IMR-90 (cell line): ENCODE measurements at regions not wholly inside any gene's neighbourhood (a gene's known extent, or its start where the extent isn't known, plus 50 kb on each side); places are given as distances from the start of the nearest gene placed in this dataset.

ENCODE experiments used
- ATAC-seq: fragments of 200-7000 bp; cut with Tn5 transposase; 2 replicates; pipeline ENCODE4 v1.9.1; 2020; ENCODE audit warnings: low read depth, mild to moderate bottlenecking, moderate library complexity
- BruUV-seq: library from RNA; stranded (reverse); fragments of 400-500 nt; replicated peaks from 2 replicates; lab custom pipeline; 2021; lab: Mats Ljungman, UMichigan
- CTCF ChIA-PET: fragments of 300-600 bp; formaldehyde crosslinking; extraction: SDS; loops from one replicate; lab custom pipeline; 2021; ENCODE audit warnings: antibody characterized with exemption; lab: Yijun Ruan, JAX
- POLR2A ChIA-PET: fragments of 300-600 bp; sonication (Branson Sonifier 250); formaldehyde crosslinking; loops from one replicate; lab custom pipeline; 2022; ENCODE audit warnings: antibody characterized with exemption; ENCODE audit not compliant: unreplicated experiment; lab: Charles Lee
- DNase-seq: peaks from one replicate; pipeline ENCODE4 v3.0.0; 2013
- H2AFZ ChIP-seq: replicated peaks from 2 replicates; pipeline ENCODE3; 2013; ENCODE audit warnings: low read length, mild to moderate bottlenecking; ENCODE audit not compliant: poor library complexity
- H2AK5ac ChIP-seq: 2 replicates; pipeline ENCODE4 v1.6.1; 2013; ENCODE audit warnings: low read depth, low read length, inconsistent platforms
- H2AK9ac ChIP-seq: replicated peaks from 2 replicates; pipeline ENCODE3; 2013; ENCODE audit warnings: mild to moderate bottlenecking, low read depth, low read length, moderate library complexity; ENCODE audit not compliant: poor library complexity
- H2BK120ac ChIP-seq: 2 replicates; pipeline ENCODE4 v1.6.1; 2013; ENCODE audit warnings: low read depth, low read length, inconsistent platforms
- H2BK15ac ChIP-seq: 3 replicates; pipeline ENCODE4 v1.6.1; 2013; ENCODE audit warnings: low read depth, low read length, inconsistent platforms
- H2BK20ac ChIP-seq: 2 replicates; pipeline ENCODE4 v1.6.1; 2013; ENCODE audit warnings: low read depth, mild to moderate bottlenecking, inconsistent platforms, low read length, moderate library complexity
- H2BK5ac ChIP-seq: 2 replicates; pipeline ENCODE4 v1.6.1; 2013; ENCODE audit warnings: mild to moderate bottlenecking, low read depth, low read length, inconsistent platforms; ENCODE audit not compliant: poor library complexity, severe bottlenecking
- H3K14ac ChIP-seq: replicated peaks from 2 replicates; pipeline ENCODE4 v1.6.1; 2013; ENCODE audit warnings: low read depth, low read length, inconsistent platforms
- H3K18ac ChIP-seq: 2 replicates; pipeline ENCODE4 v1.6.1; 2013; ENCODE audit warnings: low read depth, low read length, control low read depth
- H3K23ac ChIP-seq: 2 replicates; pipeline ENCODE4 v1.6.1; 2013; ENCODE audit warnings: low read depth, low read length, inconsistent platforms
- H3K27ac ChIP-seq: 2 replicates; pipeline ENCODE4 v1.5.1; 2013; ENCODE audit warnings: mild to moderate bottlenecking, control low read depth, low read length; ENCODE audit not compliant: insufficient read depth
- H3K27me3 ChIP-seq: 2 replicates; pipeline ENCODE4 v1.6.1; 2013; ENCODE audit warnings: low read length; ENCODE audit not compliant: control insufficient read depth, insufficient read depth
- H3K36me3 ChIP-seq: 2 replicates; pipeline ENCODE4 v1.6.1; 2013; ENCODE audit warnings: low read length, mixed read lengths; ENCODE audit not compliant: control insufficient read depth, insufficient read depth
- H3K4ac ChIP-seq: 2 replicates; pipeline ENCODE4 v1.6.1; 2013; ENCODE audit warnings: low read depth, low read length, inconsistent platforms
- H3K4me1 ChIP-seq: 2 replicates; pipeline ENCODE4 v1.6.1; 2013; ENCODE audit warnings: low read length, mixed read lengths; ENCODE audit not compliant: control insufficient read depth, insufficient read depth
- H3K4me2 ChIP-seq: 2 replicates; pipeline ENCODE4 v1.6.1; 2013; ENCODE audit warnings: low read depth, mild to moderate bottlenecking, control low read depth, low read length, moderate library complexity
- H3K4me3 ChIP-seq: 2 replicates; pipeline ENCODE4 v1.5.1; 2013; ENCODE audit warnings: low read depth, mild to moderate bottlenecking, control low read depth, low read length, moderate library complexity; ENCODE audit not compliant: insufficient read depth
- H3K56ac ChIP-seq: 2 replicates; pipeline ENCODE4 v1.6.1; 2013; ENCODE audit warnings: low read length, inconsistent platforms; ENCODE audit not compliant: insufficient read depth; ENCODE audit errors: extremely low read depth
- H3K79me1 ChIP-seq, 2 experiments: 2 replicates each; pipeline ENCODE4 v1.6.1; 2013; ENCODE audit warnings: low read length in 2 of 2, inconsistent platforms in 1 of 2, low read depth in 1 of 2
- H3K9ac ChIP-seq: 2 replicates; pipeline ENCODE4 v1.6.1; 2013; ENCODE audit warnings: low read depth, low read length, control low read depth
- H3K9me1 ChIP-seq: 2 replicates; pipeline ENCODE4 v1.6.1; 2013; ENCODE audit warnings: low read length, inconsistent platforms; ENCODE audit not compliant: insufficient read depth
- H3K9me3 ChIP-seq: 2 replicates; pipeline ENCODE4 v1.6.1; 2013; ENCODE audit warnings: low read length; ENCODE audit not compliant: control insufficient read depth, insufficient read depth
- H4K20me1 ChIP-seq: 2 replicates; pipeline ENCODE4 v1.6.1; 2013; ENCODE audit warnings: low read length, inconsistent platforms; ENCODE audit not compliant: insufficient read depth
- H4K5ac ChIP-seq: 2 replicates; pipeline ENCODE4 v1.6.1; 2013; ENCODE audit warnings: mild to moderate bottlenecking, low read depth, low read length, control low read depth
- H4K8ac ChIP-seq, 2 experiments: 2 replicates each; pipeline ENCODE4 v1.6.1; 2013; ENCODE audit warnings: low read depth in 2 of 2, low read length in 2 of 2, control low read depth in 1 of 2, inconsistent platforms in 1 of 2
- H4K91ac ChIP-seq: 2 replicates; pipeline ENCODE4 v1.6.1; 2013; ENCODE audit warnings: low read depth, low read length, inconsistent platforms; ENCODE audit not compliant: insufficient read depth
- BHLHE40 ChIP-seq: fragments of 150-350 bp; IDR thresholded peaks from 2 replicates; pipeline ENCODE4 v1.6.1; 2016; ENCODE audit warnings: mild to moderate bottlenecking, low read depth, low read length
- CEBPB ChIP-seq: IDR thresholded peaks from 2 replicates; pipeline ENCODE4 v1.6.1; 2012; ENCODE audit warnings: low read depth, low read length, improper control_type of control experiment
- CHD1 ChIP-seq: IDR thresholded peaks from 2 replicates; pipeline ENCODE4 v1.6.1; 2012; ENCODE audit warnings: low read depth, low read length, improper control_type of control experiment
- CTCF ChIP-seq: conservative IDR thresholded peaks from 2 replicates; pipeline ENCODE4 v1.5.1; 2012; ENCODE audit warnings: mild to moderate bottlenecking, low read depth, low read length, improper control_type of control experiment
- ELK1 ChIP-seq: fragments of 150-350 bp; IDR thresholded peaks from 2 replicates; pipeline ENCODE4 v1.6.1; 2016; ENCODE audit warnings: low read depth, mild to moderate bottlenecking, low read length, moderate library complexity, borderline replicate concordance
- FOS ChIP-seq: fragments of 150-350 bp; IDR thresholded peaks from 2 replicates; pipeline ENCODE4 v1.6.1; 2016; ENCODE audit warnings: low read depth, low read length
- MAFK ChIP-seq: IDR thresholded peaks from 2 replicates; pipeline ENCODE4 v1.6.1; 2012; ENCODE audit warnings: low read depth, low read length, improper control_type of control experiment
- MAZ ChIP-seq: IDR thresholded peaks from 2 replicates; pipeline ENCODE4 v1.6.1; 2012; ENCODE audit warnings: low read depth, mild to moderate bottlenecking, low read length, improper control_type of control experiment, moderate library complexity, borderline replicate concordance
- MXI1 ChIP-seq: IDR thresholded peaks from 2 replicates; pipeline ENCODE4 v1.6.1; 2012; ENCODE audit warnings: low read depth, mild to moderate bottlenecking, low read length, moderate library complexity, borderline replicate concordance
- NFE2L2 ChIP-seq: fragments of 150-350 bp; IDR thresholded peaks from 2 replicates; pipeline ENCODE4 v1.6.1; 2016; ENCODE audit warnings: low read depth, mild to moderate bottlenecking, low read length
- POLR2A ChIP-seq: IDR thresholded peaks from 2 replicates; pipeline ENCODE4 v1.6.1; 2012; ENCODE audit warnings: mild to moderate bottlenecking, low read depth, low read length
- RAD21 ChIP-seq: IDR thresholded peaks from 2 replicates; pipeline ENCODE4 v1.6.1; 2012; ENCODE audit warnings: low read length, improper control_type of control experiment
- RCOR1 ChIP-seq: IDR thresholded peaks from 2 replicates; pipeline ENCODE4 v1.6.1; 2012; ENCODE audit warnings: mild to moderate bottlenecking, low read length, improper control_type of control experiment; ENCODE audit not compliant: insufficient replicate concordance
- RFX5 ChIP-seq: IDR thresholded peaks from 2 replicates; pipeline ENCODE4 v1.8.0; 2012; ENCODE audit warnings: low read depth, mild to moderate bottlenecking, low read length, moderate library complexity
- SMC3 ChIP-seq: fragments of 150-350 bp; IDR thresholded peaks from 2 replicates; pipeline ENCODE4 v1.6.1; 2016; ENCODE audit warnings: low read depth, mild to moderate bottlenecking, antibody characterized with exemption, low read length, moderate library complexity
- USF2 ChIP-seq: fragments of 150-350 bp; IDR thresholded peaks from 2 replicates; pipeline ENCODE4 v1.6.1; 2017; ENCODE audit warnings: mild to moderate bottlenecking, antibody characterized with exemption, low read length, low read depth
- WGBS, 2 experiments: methylation state at CpG; one replicate each; pipeline versions ENCODE4 v1.1.5 to v1.1.7; 2013; ENCODE audit warnings: missing lambda C conversion rate in 2 of 2; ENCODE audit not compliant: insufficient read length in 1 of 2; ENCODE audit errors: extremely low coverage in 2 of 2; 5-methylcytosine and 5-hydroxymethylcytosine counted together
- dilution Hi-C: fragments of 300-500 bp; cut with HindIII; formaldehyde crosslinking; loops from one replicate; pipeline ENCODE4 v1.14.3; 2018; ENCODE audit warnings: low sequenced_read_pairs; ENCODE audit not compliant: unreplicated experiment
- in situ Hi-C: fragments of 300-500 bp; cut with MboI; formaldehyde crosslinking; loops from 3 replicates; pipeline ENCODE4 v1.14.3; 2019; ENCODE audit warnings: low sequenced_read_pairs, inconsistent platforms, mixed read lengths
- intact Hi-C: fragments of 100-400 bp; cut with micrococcal nuclease; formaldehyde crosslinking; loops from 2 replicates; pipeline ENCODE4 v1.10.0; 2022

DNA sequence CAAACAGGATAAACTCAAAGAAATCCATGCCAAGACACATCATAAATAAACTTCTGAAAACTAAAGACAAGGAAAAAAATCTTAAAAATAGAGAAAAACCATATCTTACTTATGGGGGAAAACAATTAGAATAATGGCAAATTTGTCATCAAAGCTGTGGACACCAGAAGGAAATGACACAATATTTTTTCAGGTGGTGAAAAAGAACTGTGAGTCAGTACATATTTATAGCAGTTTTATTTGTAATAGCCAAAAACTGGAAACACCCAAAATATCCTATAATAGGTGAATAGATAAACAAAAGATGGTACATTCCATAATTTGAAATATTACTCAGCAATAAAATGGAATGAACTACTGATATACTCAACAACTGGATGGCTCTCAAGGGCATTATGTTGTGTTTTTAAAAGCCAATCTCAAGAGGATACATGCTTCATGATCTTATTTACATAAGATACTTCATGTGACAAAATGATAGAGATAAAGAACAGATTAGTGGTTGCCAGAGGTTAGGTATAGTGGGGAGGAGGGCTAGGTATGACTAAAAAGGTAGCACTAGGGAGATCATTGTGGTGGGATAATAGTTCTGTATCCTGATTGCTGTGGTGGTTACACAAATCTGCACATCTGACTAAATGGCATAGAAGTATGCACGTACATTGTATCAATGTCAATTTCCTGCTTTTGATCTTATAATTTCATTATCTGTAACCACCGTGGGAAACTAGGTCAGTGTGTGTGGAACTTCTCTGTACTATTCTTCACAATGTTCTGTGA is 191.9 kb downstream of the PPP1R2C start:
- Histone ChIP-seq H2BK120ac (no peak overlapping the region), H2BK20ac (no peak overlapping the region), H3K9me3 (no peaks in the 10 kb centered on the region), H3K27ac (no peak overlapping the region), H2AFZ (no peak overlapping the region), H2BK5ac (no peak overlapping the region), H4K5ac (no peak overlapping the region), H2BK15ac (no peak overlapping the region), H3K9me1 (no peaks in the 10 kb centered on the region), H3K14ac (no peak overlapping the region), H2AK9ac (no peak overlapping the region), H3K23ac (no peak overlapping the region), H3K79me1 (no peaks in the 10 kb centered on the region), H3K27me3 (no peaks in the 10 kb centered on the region), H3K4me1 (no peaks in the 10 kb centered on the region), H3K4me3 (no peak overlapping the region), H3K9ac (no peak overlapping the region), H4K91ac (no peak overlapping the region), H3K18ac (no peak overlapping the region), H4K8ac (no peak overlapping the region), H3K36me3 (no peaks in the 10 kb centered on the region), H3K4ac (no peak overlapping the region), H3K4me2 (no peak overlapping the region), H3K56ac (no peak overlapping the region), H2AK5ac (no peak overlapping the region), H4K20me1 (no peaks in the 10 kb centered on the region)
- DNase-seq (no peak), ATAC-seq (no peak)
- WGBS, 2 experiments, result no CpG with 5 or more reads among the region's 2 CpGs
- in situ Hi-C loops (no loop called here), dilution Hi-C loops (no loop called here), intact Hi-C loops (no loop called here)
- BruUV-seq, result no TSS peak
- POLR2A ChIA-PET, result no interaction called here
- TF ChIP-seq SMC3, result no peak
- no peak for TF ChIP-seq NFE2L2
- TF ChIP-seq MAFK, result no peak
- TF ChIP-seq ELK1, result no peak
- no peak for TF ChIP-seq RCOR1
- no peak for TF ChIP-seq CTCF
- TF ChIP-seq CEBPB, result no peak
- TF ChIP-seq RAD21, result no peak
- no peak for TF ChIP-seq USF2
- no peak for TF ChIP-seq CHD1
- TF ChIP-seq FOS, result no peak
- TF ChIP-seq MAZ, result no peak
- TF ChIP-seq MXI1, result no peak
- no peak for TF ChIP-seq RFX5
- TF ChIP-seq BHLHE40, result no peak
- TF ChIP-seq POLR2A, result no peak
- CTCF ChIA-PET, result no interaction called here
